ENCODE measurements at regions not wholly inside any gene's neighbourhood (a gene's known extent, or its start where the extent isn't known, plus 50 kb on each side); places are given as distances from the start of the nearest gene placed in this dataset.

DNA sequence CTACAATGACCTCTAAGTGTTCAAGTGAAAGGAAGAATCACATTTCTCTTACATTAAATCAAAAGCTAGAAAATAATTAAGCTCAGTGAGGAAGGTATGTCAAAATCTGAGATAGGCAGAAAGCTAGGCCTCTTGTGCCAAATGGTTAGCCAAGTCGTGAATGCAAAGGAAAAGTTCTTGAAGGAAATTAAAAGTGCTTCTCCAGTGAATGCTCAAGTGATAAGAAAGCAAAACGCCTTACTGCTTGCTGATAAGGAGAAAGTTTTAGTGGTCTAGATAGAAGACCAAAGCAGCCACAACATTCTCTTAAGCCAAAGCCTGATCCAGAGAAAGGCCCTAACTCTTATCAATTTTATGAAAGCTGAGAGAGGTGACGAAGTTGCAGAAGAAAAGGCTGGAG lies 932.3 kb upstream of the ACVR2A start:
- H3K4me3 ChIP-seq = no peak overlapping the region
- no peaks in the 10 kb centered on the region for H3K9me3 ChIP-seq
- H3K27me3 ChIP-seq = no peaks in the 10 kb centered on the region
- no peak for DNase-seq (ENCODE audit: low spot score in 2 of 2)
- no peak overlapping the region for H3K27ac ChIP-seq
- H3K36me3 ChIP-seq = no peaks in the 10 kb centered on the region
- 70% methylated on average over 3 of the region's 3 CpGs for WGBS
- TF ChIP-seq, protein P1, sequence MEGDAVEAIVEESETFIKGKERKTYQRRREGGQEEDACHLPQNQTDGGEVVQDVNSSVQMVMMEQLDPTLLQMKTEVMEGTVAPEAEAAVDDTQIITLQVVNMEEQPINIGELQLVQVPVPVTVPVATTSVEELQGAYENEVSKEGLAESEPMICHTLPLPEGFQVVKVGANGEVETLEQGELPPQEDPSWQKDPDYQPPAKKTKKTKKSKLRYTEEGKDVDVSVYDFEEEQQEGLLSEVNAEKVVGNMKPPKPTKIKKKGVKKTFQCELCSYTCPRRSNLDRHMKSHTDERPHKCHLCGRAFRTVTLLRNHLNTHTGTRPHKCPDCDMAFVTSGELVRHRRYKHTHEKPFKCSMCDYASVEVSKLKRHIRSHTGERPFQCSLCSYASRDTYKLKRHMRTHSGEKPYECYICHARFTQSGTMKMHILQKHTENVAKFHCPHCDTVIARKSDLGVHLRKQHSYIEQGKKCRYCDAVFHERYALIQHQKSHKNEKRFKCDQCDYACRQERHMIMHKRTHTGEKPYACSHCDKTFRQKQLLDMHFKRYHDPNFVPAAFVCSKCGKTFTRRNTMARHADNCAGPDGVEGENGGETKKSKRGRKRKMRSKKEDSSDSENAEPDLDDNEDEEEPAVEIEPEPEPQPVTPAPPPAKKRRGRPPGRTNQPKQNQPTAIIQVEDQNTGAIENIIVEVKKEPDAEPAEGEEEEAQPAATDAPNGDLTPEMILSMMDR (IDR thresholded peaks at IDR 0.05) = no peak
- no peak for TF ChIP-seq POLR2A (IDR thresholded peaks at IDR 0.05)
- H3K4me1 ChIP-seq = peaks cover 14% of the 10 kb centered on the region

DNA sequence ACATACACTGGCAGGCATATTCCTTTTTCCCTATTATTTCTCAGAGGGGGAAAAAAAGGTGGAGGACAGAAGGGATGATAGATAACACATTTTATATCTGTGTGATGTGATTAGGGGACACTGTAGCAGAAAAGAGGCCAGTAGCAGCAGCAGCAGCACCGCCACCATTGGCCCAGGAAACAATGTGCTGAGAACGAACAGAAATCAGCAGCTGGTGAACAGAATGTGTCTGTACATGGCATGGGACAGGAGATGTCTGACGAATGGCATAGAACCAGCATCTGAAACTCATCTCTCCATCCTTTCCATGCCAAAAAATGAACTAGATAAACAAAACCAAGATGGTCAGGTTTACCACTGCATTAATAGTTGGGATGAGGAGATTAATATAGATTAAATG lies 936.1 kb upstream of the ACVR2A start:
- Histone ChIP-seq H3K36me3 (no peaks in the 10 kb centered on the region), H3K9me3 (no peaks in the 10 kb centered on the region), H3K27ac (no peak overlapping the region), H3K27me3 (no peaks in the 10 kb centered on the region), H3K4me1 (no peaks in the 10 kb centered on the region), H3K4me3 (no peak overlapping the region)
- 69% methylated on average over 3 of the region's 3 CpGs for WGBS
- DNase-seq (ENCODE audit: low spot score in 2 of 2) = no peak
- no peak for TF ChIP-seq POLR2A (IDR thresholded peaks at IDR 0.05)

DNA sequence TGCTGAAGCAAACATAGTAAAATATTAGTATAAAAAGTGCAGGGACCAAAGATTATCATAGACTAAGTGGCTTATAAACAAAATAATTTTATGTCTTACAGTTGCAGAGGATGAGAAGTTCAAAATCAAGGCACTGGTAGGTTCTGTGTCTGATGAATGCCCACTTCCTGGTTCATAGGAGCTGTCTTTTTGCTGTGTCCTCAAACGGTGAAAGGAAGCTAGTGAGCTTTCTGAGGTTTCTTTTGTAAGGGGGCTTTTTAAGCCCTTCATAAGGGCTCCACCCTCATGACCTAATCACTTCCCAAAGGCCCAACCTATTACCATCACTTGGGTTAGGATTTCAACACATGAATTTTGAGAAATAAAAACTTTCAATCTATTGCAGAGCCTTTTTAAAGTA lies 946.7 kb upstream of the ACVR2A start:
- Histone ChIP-seq H3K4me3 (no peak overlapping the region), H3K4me1 (no peaks in the 10 kb centered on the region), H3K9me3 (no peaks in the 10 kb centered on the region), H3K27ac (no peak overlapping the region), H3K27me3 (no peaks in the 10 kb centered on the region), H3K36me3 (no peaks in the 10 kb centered on the region)
- 44% methylated on average over 1 of the region's 1 CpG for WGBS
- TF ChIP-seq, protein P1 (IDR thresholded peaks at IDR 0.05) = no peak
- TF ChIP-seq POLR2A (IDR thresholded peaks at IDR 0.05) (no peak), POLR2AphosphoS5 (IDR thresholded peaks at IDR 0.05) (no peak), EP300 (IDR thresholded peaks at IDR 0.05) (no peak)
- DNase-seq (ENCODE audit: low spot score in 2 of 2) = no peak

DNA sequence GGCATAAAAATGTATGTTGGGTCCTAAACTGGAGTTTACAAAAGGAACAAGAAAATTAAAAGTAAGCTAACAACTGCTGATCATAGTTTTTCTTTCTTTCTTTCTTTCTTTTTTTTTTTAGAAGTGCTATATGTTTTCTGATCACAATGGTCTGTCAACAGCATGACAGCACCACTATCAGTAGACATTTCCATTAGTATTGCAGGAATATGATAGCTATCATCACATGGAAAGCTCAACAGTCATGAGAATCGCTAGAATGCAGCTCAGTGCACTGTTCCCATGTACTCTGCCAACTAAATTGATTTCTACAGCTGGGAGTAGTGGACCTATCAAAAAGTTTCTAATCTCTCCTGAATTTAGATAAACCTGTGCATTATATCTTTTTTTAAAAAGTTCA lies 950.3 kb upstream of the ACVR2A start:
- no peak for TF ChIP-seq POLR2A (IDR thresholded peaks at IDR 0.05)
- TF ChIP-seq, protein P1 (IDR thresholded peaks at IDR 0.05) = no peak
- no peak for TF ChIP-seq POLR2AphosphoS5 (IDR thresholded peaks at IDR 0.05)
- no peak for TF ChIP-seq EP300 (IDR thresholded peaks at IDR 0.05)

DNA sequence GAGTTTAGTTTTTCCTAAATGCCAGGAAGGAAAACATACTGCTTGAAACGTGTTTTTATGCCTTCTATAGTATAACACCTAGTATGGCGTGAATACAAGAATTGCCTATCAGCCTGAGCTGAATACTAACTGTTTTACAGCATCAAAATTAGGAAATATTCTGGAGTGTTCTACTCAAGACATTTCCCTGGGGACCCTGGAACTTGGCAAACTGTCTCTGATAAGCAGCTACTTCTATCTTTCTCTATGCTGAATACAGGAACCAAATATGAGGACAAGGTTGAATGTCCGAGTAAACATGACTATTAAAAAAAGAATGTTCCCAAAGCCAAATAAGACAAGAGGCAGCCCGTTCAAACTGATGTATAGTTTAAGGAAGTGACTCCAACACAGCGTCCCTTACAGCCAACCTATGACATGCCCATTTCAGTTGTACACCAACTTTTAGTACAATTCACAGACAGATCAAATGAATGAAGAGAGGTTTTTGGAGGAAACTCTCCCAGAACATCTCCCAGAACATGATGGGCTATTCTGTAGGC lies 951.3 kb upstream of the ACVR2A start:
- TF ChIP-seq, protein P1 (IDR thresholded peaks at IDR 0.05) = no peak
- TF ChIP-seq POLR2AphosphoS5 (IDR thresholded peaks at IDR 0.05) (no peak), POLR2A (IDR thresholded peaks at IDR 0.05) (no peak), EP300 (IDR thresholded peaks at IDR 0.05) (no peak)
- Histone ChIP-seq H3K4me3 (no peak overlapping the region), H3K27me3 (no peaks in the 10 kb centered on the region), H3K4me1 (no peaks in the 10 kb centered on the region), H3K36me3 (no peaks in the 10 kb centered on the region), H3K9me3 (no peaks in the 10 kb centered on the region), H3K27ac (no peak overlapping the region)
- no peak for DNase-seq (ENCODE audit: low spot score in 2 of 2)
- 67% methylated on average over 5 of the region's 5 CpGs for whole genome bisulfite sequencing

More for the DNA sequence above, 950.3 kb upstream of the ACVR2A start:
- H3K4me1 ChIP-seq = no peaks in the 10 kb centered on the region
- H3K27ac ChIP-seq = no peak overlapping the region
- no peaks in the 10 kb centered on the region for H3K9me3 ChIP-seq
- DNase-seq (ENCODE audit: low spot score in 2 of 2) = no peak
- no peaks in the 10 kb centered on the region for H3K27me3 ChIP-seq
- WGBS = 69% methylated on average over 1 of the region's 1 CpG
- H3K36me3 ChIP-seq = no peaks in the 10 kb centered on the region
- H3K4me3 ChIP-seq = no peak overlapping the region

DNA sequence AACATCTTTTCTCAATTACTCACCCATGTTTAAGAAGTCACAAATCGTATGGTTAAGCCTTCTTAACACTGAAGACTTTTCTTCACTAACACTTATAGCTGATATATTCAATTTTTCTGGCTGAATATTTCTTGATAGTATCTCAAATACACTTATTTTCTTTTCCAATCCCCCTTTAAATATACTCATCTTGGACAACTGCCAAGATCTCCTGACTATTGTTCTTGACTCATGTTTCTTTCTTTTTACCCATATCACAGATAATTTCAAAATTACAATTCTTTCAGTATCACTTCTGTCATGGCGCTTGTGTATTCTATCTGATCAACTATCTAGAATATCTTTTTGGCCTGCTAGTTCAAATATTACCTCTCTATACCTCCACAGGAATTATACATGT lies 954.3 kb upstream of the ACVR2A start:
- Histone ChIP-seq H3K4me1 (no peaks in the 10 kb centered on the region), H3K27ac (no peak overlapping the region), H3K4me3 (no peak overlapping the region), H3K27me3 (no peaks in the 10 kb centered on the region), H3K9me3 (no peaks in the 10 kb centered on the region), H3K36me3 (no peaks in the 10 kb centered on the region)
- TF ChIP-seq POLR2A (IDR thresholded peaks at IDR 0.05) = no peak
- no peak for TF ChIP-seq POLR2AphosphoS5 (IDR thresholded peaks at IDR 0.05)
- TF ChIP-seq, protein P1 (IDR thresholded peaks at IDR 0.05) = no peak
- no peak for TF ChIP-seq EP300 (IDR thresholded peaks at IDR 0.05)
- WGBS = 93% methylated on average over 2 of the region's 2 CpGs
- no peak for DNase-seq (ENCODE audit: low spot score in 2 of 2)

Data from suprapubic skin (tissue), 4 donors.